Left colon (tissue), 2 donors: ENCODE measurements at regions not wholly inside any gene's neighbourhood (a gene's known extent, or its start where the extent isn't known, plus 50 kb on each side); places are given as distances from the start of the nearest gene placed in this dataset.

Experiments
- ATAC-seq: fragments of 200-7000 bp; cut with Tn5 transposase; one replicate; pipeline ENCODE4 v1.9.1; 2020; ENCODE audit warnings: mild to moderate bottlenecking, moderate library complexity
- DNase-seq, 2 donors: peaks; one replicate each; pipeline ENCODE4 v3.0.0-alpha.2; 2020
- intact Hi-C, 2 donors: fragments of 100-400 bp; cut with DNase I in 1 of 2; cut with micrococcal nuclease in 1 of 2; formaldehyde crosslinking; loops; one replicate each; pipeline versions ENCODE4 v1.11.2 to v1.14.0; 2022; cut with DNase I, micrococcal nuclease
- donor health status: DM: no; HTN: no; CAD: no.
- donor health status: DM: yes; HTN: yes; CAD: no.

DNA sequence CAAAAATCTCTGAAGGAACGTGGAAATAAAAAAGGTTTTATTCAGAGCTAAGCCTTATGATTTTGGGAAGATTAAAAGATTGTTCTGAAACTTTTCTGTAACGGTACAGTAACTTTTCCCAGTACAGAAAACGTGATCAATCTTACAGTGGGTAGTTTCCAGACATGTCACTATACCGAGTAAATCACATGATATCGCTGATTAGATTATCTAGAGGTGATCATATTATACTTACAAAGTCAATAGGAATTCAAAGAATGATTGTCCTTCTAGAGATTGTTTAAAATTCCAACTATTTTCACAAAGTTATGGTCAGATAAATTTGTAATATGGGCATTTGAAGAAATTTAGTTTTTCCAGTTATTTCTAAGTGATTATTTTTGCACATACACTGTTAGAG, 736.0 kb upstream of the GRM7 start:
- ATAC-seq = no peak
- no peak for DNase-seq
- intact Hi-C loops = no loop called here

DNA sequence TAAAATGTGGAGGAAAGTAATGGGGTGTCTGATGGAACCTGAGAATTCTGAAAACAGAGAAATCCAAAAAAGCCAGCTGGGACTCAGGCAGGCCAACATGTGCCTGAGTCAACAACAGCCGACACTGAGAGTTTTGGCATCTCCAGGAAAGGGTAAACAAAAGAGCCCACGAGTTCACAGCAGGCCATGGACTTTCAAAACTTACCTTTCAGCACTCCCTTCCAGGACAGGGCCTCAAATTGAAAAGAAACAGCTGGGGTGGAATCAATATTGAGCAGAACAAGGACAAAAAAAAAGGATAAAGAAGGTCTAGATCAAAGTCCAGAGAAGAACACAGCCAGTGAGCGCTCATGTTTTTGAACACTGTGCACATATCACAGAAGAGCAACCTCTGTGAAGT, 735.4 kb upstream of the GRM7 start:
- no peak for DNase-seq
- ATAC-seq = no peak
- intact Hi-C loops = no loop called here

DNA sequence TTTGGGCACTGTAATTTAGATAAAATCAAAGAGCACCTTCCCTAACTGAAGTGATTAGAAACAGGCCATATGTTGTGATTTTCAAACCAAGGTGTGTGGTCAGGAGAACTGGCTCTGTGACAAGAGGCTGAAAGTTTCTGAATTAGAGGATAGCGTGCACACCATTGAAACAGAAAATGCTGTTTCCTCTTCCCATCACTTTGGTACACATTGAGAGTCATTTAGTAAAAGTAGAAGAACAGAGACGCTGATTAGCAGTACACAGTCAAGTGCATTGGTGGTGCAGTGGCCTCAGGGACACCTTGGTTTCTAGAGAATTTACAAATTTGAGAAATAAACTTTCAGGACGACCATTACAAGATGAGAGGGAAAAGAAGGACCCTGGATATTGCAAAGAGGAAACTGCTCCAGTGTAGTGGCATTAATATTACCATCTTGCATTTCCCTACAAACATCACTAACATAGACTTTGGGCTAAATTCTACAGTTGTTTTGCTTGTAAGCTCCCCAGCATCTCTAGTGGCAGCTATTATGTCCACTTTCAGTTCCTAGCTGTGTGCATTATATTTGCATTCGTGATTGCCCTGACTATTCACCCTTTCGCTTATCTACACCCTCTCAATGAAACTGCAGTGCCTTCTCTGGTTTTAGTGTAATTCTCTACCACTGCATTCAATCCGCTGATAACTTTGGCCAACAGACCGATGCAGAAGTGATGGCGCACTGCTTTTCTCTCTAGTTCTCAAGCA, 728.1 kb upstream of the GRM7 start:
- no peak for ATAC-seq
- intact Hi-C loops = no loop called here
- no peak for DNase-seq

DNA sequence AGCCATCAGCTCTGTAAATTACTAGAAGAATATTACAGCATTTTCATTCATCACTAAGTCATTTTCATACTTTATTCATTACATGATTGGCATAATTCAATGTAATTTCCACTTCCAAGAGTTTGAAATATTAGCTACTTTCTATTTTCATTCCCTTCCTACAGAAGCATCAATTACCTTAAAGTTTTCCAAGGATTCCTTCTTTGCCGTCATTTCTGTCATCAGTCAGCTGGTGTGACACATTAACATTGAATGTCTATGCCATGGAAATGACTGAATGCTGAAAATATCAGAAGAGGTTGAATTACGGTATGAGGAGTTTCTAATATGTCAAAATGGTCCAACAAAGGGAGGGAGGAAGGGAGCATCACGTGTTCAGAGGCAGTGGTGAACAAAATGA, 718.2 kb upstream of the GRM7 start:
- no peak for ATAC-seq
- no peak for DNase-seq
- intact Hi-C loops = no loop called here

DNA sequence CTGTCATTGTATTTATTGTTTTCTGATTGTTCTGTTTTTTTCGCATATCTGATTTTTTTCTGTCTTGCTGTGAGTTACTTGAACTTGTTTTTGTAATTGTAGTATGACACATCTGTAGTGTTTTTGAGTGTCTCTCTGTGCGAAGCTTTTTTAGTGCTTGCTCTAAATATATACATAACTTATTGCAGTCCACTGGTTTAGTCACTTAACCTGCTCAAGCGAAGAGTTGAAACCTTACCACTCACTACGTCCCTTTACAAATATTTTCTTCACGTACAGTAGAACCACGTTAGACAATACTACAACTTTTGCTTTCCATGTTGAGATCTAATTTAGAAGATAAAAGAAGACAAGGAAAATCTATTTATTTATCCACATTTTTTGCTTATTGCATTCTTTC, 713.0 kb upstream of the GRM7 start:
- DNase-seq (no peak), ATAC-seq (no peak)
- intact Hi-C loops = no loop called here

DNA sequence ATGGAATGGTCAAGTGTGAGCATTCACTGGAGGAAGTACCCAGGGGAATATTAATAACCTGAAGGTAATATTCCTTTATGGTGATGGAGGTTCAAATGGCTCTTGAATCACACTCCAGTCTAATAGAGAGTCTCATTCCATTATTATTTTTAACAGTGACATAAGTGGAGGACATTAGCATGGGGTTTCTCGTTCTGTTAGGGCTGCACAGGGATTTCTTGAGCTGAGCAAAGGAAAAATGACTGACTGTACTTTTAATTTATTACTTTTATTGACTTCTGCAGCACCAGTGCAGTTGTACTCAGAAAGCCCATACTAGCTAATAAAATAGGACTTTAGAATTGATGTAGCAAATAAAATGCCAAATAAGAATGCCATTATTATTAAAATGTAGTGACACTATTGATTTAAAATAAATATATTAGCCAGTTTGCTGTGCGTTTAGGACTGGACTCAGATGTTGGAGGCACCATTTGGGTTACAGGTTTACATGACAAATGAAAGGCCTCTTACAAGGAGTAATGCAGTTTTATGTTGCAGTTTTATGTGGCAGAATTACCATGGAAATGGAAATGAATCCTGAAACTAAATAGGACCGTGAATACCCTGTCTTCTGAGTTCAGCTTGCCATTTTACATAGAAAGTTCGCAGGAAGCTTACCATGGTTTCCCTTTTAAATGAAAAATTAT, 705.1 kb upstream of the GRM7 start:
- no peak for ATAC-seq
- DNase-seq = no peak
- intact Hi-C loops = no loop called here

DNA sequence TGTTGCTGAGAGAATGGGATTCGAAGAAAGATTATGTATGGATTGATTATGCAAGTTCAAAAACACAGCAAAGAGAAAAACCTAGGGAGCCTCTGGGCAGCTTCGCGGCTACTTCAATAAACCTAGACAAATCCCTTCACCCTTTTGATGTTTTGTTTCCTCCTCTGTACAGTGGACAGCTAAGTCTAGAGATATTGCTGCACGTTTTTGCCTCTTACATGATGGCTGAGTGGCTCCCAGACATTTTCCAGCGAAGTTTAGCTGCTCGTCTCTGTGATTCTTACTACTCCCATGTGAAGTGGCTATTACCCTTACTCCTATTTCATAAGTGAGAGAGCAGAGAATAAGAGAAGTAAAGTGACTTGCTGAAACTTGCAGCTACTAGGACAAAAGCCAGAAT, 695.0 kb upstream of the GRM7 start:
- ATAC-seq (no peak), DNase-seq (no peak)
- intact Hi-C loops = no loop called here

DNA sequence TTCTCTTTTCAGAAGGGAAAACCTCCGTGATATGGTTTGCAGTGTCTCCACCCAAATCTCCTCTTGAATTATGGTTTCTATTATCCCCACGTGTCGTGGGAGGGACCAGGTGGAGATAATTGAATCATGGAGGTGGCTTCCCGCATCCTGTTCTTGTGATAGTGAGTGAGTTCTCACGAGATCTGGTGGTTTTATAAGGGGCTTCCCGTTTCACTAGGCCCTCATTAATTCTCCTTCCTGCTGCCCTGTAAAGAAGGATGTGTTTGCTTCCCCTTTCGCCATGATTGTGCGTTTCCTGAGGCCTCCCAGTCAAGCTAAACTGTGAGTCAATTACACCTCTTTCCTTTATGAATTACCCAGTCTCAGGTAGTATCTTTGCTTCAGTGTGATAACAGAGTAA, 692.7 kb upstream of the GRM7 start:
- intact Hi-C loops = no loop called here
- ATAC-seq (no peak), DNase-seq (no peak)

DNA sequence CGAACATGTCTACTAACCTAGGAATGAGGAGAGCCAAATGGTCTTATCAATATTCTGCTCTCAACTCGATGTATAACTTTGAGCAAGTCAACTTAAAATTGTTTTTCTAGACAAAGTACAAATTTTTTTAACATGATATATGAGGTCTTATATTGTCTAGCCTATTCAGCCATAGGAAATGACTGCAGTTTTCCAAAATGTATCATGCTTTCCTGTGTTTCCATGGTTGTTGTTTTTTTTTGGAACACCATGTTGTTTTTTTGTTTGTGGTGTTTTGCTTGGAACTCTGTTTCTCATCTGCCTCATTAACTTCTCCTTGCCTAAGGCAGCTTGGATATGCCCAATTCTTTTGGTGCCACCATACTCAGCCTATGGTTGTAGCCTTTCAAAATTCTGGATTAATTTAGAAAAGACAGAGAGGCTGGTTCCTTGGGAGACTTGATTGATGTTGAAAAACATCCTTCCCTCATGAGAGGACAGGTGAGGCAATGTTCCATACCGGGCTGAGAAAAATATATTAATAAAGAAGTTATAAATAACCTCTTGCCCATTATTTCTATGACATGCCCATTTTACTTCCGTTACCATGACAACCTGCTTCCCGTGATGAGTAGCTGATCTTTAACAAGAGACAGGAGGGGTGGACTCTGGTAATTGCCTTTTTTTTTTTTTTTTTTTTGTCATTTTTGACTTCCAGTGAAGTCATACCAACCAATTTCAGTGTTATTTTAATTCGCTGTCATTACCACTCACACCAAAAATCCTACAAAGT, 687.9 kb upstream of the GRM7 start:
- intact Hi-C loops = no loop called here
- ATAC-seq (no peak), DNase-seq (no peak)

DNA sequence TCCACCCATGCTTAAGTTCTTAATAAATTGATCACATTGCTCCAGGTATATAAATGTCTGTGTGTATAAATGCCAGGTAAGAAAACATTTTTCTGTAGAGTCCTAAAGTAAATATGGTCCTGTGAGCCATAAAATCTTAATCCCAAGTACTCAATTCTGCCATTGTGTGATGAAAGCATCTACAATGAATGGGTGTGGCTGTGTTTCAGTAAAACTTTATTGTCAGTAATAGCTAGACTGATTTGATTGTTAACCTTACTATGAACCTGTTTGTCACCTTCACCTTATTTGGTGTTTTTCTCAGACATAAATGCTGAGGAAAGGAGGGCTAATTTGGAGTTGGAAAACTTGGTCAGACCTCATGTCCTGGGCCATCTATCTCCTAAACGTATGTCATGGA, 683.5 kb upstream of the GRM7 start:
- no peak for DNase-seq
- intact Hi-C loops = no loop called here
- no peak for ATAC-seq

DNA sequence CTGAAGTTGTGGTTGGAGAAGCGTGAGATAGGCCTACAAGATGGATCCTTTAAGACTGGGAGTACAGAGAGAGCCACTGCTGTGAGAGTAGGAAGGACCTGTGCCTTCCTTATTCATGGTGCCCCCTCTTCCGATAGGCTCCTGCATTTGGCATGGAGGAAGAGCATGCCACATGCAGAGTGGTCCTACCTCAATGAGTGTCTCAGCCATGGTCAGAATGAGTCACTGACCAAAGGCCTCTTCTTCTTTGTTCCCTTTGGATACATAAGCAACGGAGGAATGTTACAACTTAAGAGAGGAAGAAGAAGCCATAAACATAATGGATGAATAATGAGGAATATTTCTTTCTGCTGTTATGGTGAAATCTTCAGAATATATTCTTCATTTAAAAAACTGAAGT, 681.2 kb upstream of the GRM7 start:
- intact Hi-C loops = no loop called here
- no peak for DNase-seq

DNA sequence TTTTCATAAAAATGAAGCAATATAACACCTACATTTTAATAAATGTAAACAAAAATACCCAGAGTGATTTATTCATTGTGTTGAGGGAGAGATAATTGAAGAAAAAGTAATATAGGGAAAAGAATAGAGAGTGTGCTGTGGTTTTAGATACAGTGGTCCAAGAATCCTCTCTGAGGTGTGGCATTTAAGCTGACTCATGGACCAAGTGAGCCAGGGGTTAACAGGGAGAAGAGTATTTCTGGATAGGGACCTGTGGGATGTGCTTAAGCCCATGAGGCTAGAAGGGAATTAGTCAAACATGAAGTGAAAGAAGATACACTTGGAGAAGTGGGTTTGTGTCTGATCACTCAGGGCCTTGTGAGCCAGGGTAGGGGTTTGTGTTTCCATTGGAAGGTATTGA, 680.7 kb upstream of the GRM7 start:
- ATAC-seq (no peak), DNase-seq (no peak)
- intact Hi-C loops = no loop called here

More for the DNA sequence above, 681.2 kb upstream of the GRM7 start:
- ATAC-seq = no peak

DNA sequence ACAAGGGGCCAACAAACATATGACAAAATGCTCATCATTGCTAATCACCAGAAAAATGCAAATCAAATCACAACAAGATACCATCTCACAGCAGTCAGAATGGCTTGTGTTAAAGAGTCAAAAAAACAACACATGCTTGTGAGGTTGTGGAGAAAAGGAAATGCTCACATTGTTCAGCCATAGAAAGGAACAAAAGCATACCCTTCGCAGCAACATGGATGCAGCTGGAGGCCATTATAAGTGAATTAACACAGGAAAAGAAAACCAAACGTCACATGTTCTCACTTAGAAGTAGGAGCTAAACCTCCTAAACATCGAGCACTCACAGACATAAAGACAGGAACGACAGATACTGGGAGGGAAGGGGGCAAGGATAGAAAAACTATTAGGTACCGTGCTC, 678.4 kb upstream of the GRM7 start:
- intact Hi-C loops = no loop called here
- no peak for ATAC-seq
- no peak for DNase-seq

DNA sequence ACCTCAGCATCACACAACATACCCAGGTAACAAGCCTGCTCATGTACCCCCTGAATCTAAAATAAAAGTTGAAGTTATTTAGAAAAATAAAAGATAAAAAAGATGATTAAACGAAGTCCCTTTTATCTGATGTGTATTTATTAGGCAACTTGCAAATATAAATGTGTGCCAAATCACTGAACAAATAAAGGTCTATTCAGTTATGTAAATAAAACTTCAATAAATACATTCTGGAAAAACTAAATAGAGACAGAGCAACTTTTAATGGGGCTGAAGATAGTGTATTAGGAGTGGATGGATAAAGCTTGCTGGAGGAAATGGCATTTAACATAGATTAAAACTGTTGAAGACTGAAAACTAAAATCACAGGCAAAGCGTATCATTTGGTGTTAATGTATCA, 678.0 kb upstream of the GRM7 start:
- ATAC-seq = no peak
- DNase-seq = no peak
- intact Hi-C loops = no loop called here

DNA sequence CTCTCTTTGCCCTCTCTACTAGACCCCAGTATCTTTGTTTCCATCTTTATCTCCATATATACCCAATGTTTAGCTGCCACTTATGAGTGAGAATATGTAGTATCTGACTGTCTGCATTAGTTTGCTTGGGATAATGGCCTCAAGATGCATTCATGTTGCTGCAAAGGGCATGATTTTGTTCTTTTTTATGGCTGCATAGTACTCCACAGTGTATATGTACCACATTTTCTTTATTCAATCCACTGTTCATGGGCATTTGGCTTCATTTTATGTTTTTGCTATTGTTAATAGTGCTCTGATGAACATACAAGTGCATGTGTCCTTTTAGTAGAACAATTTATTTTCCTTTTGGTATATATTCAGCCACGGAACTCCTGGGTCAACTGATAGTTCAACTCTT, 671.5 kb upstream of the GRM7 start:
- DNase-seq (no peak), ATAC-seq (no peak)
- intact Hi-C loops = no loop called here

DNA sequence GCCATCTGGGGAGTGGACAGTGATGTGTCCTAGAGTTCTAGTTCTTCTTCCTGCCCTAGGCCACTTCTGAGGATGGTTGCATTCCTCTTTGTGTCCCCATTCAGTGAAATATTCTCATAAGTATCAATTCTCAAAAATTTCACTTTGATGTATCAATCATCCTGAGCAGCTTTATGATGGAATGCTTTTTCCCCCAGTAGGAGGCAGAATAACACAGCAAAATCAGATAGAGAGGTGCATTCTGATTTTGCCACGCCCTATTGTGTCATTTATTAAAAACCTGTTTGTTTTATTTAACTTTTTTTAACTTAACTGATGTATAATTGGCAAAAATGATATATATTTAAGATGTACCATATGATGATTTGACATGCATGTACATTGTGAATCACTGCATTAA, 656.0 kb upstream of the GRM7 start:
- ATAC-seq (no peak), DNase-seq (no peak)

DNA sequence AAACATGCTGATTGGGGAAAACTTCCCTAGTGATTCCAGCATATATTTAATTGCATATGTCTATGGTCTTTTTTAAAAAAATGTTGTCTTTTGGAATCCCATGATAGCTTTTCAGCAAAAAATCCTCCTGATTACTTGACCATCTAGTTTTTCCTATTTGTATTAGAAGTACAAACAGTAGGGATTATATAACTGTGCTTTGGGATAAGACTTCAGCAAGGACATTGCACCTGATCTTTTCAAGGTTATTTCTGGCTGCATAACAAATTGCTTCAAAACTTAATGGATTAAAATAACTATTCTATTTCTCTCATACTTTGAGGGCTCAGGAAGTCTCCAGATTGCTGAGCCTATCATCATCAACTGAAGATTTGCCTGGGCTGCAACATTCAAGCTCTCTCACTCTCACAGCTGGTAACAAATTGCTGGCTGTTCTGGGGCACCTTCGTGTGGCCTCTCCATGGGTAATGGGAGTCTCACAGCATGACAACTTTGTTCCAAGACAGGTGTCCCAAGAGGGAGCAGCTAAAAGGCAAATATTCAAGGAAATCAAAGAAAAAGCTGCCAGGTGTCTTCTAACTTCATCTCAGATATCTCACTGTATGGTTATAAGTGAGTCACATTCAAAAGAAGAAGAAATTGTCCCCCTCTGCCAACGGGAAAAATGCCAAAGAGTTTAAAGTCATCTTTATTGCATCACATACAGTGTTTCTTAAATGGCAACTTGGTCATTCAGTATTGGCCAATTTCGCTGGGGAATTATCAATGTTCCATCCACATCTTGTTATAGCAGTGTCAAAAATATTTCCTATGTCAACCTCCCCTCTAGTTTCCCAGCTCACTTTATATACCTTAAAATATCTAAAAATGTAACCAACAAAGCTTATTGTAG, 644.5 kb upstream of the GRM7 start:
- no peak for ATAC-seq
- DNase-seq = no peak
- intact Hi-C loops = no loop called here

More for the DNA sequence above, 656.0 kb upstream of the GRM7 start:
- intact Hi-C loops = no loop called here

DNA sequence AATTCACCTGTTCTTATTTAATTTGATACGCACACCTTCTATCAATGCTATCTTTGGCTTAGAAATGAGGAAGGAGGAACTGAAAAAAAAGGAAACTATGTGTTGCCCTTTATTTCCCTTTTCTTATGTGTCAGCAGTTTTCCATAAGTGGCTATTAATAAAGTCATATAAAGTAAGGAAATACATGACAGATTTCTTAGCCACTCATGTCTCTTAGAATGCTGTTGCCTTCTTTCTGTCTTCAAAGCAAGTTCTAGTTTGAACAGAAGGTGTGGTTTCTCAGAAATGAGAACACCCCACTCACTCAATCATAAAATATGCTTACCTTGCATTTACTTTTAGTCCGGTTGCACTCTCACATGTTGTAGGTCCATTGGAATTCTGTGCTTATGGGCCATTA, 640.5 kb upstream of the GRM7 start:
- ATAC-seq (no peak), DNase-seq (no peak)
- intact Hi-C loops = no loop called here

DNA sequence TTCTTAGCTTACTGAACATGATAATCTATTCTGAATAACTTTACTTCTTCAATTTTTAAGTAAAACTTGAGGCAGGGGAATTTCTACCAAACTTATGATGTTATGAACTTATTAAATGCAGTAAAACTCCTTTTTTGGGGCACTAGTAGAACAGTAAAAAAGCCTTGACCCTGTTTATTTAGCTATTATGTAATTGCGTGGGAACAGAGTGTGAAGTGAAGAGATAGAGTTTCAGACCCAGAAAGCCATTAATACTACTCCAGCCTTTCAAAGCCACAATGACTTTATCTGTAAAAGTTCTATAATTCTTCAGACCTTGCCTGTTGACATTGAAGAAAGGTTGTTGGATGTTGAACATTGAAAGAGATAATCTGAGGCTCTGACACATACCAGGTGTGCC, 638.8 kb upstream of the GRM7 start:
- ATAC-seq (no peak), DNase-seq (no peak)
- intact Hi-C loops = no loop called here
